Astrocyte (in vitro differentiated cells and primary cell): ENCODE measurements at regions not wholly inside any gene's neighbourhood (a gene's known extent, or its start where the extent isn't known, plus 50 kb on each side); places are given as distances from the start of the nearest gene placed in this dataset.

Experiments
- EZH2 ChIP-seq: IDR thresholded peaks from 2 replicates; pipeline ENCODE4 v1.6.1; 2012; ENCODE audit warnings: mild to moderate bottlenecking, low read length, inconsistent platforms; ENCODE audit not compliant: insufficient read depth
- TF ChIP-seq, protein P1 (sequence below): IDR thresholded peaks from 2 replicates; pipeline ENCODE4 v1.5.1; 2011; ENCODE audit warnings: low read depth, mild to moderate bottlenecking, inconsistent platforms, low read length, moderate library complexity; ENCODE audit not compliant: insufficient read depth

- TF ChIP-seq, protein P1, sequence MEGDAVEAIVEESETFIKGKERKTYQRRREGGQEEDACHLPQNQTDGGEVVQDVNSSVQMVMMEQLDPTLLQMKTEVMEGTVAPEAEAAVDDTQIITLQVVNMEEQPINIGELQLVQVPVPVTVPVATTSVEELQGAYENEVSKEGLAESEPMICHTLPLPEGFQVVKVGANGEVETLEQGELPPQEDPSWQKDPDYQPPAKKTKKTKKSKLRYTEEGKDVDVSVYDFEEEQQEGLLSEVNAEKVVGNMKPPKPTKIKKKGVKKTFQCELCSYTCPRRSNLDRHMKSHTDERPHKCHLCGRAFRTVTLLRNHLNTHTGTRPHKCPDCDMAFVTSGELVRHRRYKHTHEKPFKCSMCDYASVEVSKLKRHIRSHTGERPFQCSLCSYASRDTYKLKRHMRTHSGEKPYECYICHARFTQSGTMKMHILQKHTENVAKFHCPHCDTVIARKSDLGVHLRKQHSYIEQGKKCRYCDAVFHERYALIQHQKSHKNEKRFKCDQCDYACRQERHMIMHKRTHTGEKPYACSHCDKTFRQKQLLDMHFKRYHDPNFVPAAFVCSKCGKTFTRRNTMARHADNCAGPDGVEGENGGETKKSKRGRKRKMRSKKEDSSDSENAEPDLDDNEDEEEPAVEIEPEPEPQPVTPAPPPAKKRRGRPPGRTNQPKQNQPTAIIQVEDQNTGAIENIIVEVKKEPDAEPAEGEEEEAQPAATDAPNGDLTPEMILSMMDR = no peak
- TF ChIP-seq EZH2 = no peak
Measured at GRCh38 chr5:154134499-154134898, 56.0 kb upstream of the GALNT10 start.
